ENCODE measurements at regions not wholly inside any gene's neighbourhood (a gene's known extent, or its start where the extent isn't known, plus 50 kb on each side); places are given as distances from the start of the nearest gene placed in this dataset.

- no peak for DNase-seq (ENCODE audit: low read depth in 2 of 3, low spot score in 1 of 3)
These were observed 49.7 kb downstream of the CYRIA start for GRCh38 chr2:16615687-16616615.

- no peak for DNase-seq (ENCODE audit: low read depth in 2 of 3, low spot score in 1 of 3)
These were observed 50.4 kb downstream of the CYRIA start for GRCh38 chr2:16615246-16615645.

DNA sequence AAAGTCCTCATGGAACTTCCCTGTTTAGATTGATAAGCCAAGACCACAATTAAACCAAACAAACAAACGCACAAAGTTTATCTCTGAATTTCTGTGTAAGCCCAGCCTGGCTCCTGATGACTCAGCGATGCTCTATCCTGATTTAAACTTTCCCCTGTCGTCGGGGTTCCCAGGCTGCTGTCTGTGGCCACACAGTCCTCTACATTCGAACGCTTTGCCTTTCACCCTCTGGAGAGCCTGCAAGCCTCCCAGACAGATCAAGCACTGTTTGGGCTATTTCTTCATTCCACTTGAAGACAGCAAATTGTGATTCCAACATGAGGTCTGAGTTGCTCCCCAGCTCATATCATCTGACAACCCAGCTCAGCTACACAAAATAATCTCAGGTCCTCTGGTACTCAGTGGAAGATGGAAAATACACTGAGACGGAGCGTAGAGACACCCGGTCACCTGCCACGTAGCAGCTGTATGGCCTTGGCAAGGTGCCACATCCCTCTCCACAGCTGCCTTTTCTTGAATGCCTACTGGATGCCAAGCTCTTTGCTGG, 51.2 kb downstream of the CYRIA start:
- DNase-seq (ENCODE audit: low read depth in 2 of 3, low spot score in 1 of 3), result no peak

DNA sequence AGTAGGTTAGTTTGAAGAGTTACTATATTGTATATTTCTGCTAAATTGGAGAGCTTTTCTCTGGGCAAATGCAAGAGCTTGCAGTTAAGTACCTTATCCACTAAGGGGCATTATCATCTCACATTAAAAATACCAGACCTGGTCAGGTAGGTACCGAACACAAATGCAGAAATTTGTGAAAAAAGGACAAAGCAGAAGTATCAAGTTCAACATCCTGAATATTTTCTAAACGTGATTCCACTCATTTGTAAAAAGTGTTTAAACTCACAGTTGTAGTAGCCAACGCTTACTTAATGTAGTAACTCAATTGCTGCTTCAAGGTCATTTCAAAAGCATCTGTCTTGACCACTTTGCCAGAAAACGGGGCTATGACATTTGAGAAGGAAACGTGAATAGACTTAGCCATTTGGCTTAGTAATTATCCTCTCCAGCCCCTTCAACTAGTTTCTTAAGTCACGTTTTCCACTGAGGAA, 52.1 kb downstream of the CYRIA start:
- DNase-seq (ENCODE audit: low read depth in 2 of 3, low spot score in 1 of 3), result no peak

- no peak for DNase-seq (ENCODE audit: low read depth in 2 of 3, low spot score in 1 of 3)
These were observed 53.1 kb downstream of the CYRIA start for GRCh38 chr2:16612490-16612889.

DNA sequence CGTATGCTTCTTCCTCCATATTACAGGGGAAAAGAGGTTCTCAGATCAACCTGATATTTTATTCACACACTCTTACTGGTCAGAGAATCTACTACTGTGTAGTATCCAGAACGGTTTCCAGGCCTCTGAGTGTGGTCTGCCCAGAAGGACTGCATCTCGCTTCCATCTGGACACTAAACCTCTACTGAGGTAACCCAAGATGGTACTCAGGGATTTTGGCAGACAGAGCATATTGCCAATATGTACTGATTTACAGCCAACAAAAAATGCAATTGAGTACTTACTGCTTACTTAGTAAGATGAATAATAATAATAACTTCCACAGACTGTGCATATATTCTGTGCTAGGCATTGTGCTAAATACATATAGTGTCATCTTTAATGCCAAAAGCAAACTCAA, 55.8 kb downstream of the CYRIA start:
- DNase-seq (ENCODE audit: low read depth in 2 of 3, low spot score in 1 of 3), result no peak

GRCh38 chr2:16608661-16609643, 56.7 kb downstream of the CYRIA start:
- DNase-seq (ENCODE audit: low read depth in 2 of 3, low spot score in 1 of 3), result peak; percentile 74 to 95 (median 76)

DNA sequence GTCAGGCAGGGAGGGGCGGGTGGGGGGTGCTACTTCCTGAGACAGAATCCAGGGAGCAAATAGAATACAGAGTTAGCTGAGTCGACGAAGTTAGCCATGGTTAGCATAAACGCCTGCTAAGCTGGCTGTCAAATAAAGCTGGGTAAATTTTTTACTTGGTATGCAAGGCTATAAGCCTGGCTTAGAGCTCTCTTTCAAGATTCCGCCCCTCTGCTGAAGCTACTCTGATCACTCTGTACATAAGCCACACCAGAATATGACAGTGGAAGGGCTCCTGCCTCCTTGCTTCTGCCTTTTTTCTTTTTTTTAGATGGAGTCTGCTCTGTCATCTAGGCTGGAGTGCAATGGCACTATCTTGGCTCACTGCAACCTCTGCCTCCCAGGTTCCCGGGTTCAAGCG, 58.3 kb downstream of the CYRIA start:
- no peak for DNase-seq (ENCODE audit: low read depth in 2 of 3, low spot score in 1 of 3)

- DNase-seq (ENCODE audit: low read depth in 2 of 3, low spot score in 1 of 3), result no peak
These were observed 61.4 kb downstream of the CYRIA start for GRCh38 chr2:16604236-16604635.

- no peak for DNase-seq (ENCODE audit: low read depth in 2 of 3, low spot score in 1 of 3)
These were observed 74.2 kb downstream of the CYRIA start for GRCh38 chr2:16591370-16591933.

DNA sequence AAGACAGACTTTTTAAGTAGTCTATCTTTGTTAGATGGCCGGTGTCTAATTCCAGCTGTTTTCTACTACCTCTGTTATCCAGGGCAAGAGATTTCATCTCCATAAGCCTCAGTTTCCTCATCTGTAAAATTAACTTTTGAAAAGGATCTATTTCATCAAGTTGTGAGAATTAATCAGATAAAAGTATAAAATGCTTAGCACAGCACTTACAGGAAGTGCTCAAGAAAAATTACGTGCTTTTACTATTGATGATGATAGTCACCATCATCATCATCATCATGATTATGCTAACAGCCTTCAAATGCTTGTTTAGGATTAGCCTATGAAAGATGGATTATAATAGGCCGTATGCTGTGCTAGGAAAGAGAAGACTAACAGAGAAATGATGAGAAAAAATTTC, 76.2 kb downstream of the CYRIA start:
- DNase-seq (ENCODE audit: low read depth in 2 of 3, low spot score in 1 of 3), result no peak

DNA sequence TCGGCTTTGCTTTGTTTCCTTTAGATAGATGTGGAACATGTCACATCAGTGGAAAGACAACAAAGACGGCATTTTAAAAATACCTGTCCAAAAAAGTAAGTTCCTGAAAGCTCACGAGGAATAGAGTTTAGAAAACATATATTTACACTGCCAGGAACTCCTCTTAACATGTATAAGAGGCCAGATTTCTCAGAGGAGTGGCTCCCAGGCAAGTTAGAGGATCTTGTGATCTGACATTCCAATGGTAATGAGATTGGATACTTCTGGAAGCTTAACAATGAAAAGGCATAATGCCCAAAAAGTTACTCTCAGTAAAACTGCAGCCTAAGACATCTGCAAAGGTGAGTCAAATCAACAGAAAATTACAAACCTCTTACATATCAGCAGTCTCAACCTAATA, 77.1 kb downstream of the CYRIA start:
- DNase-seq (ENCODE audit: low read depth in 2 of 3, low spot score in 1 of 3), result no peak

DNA sequence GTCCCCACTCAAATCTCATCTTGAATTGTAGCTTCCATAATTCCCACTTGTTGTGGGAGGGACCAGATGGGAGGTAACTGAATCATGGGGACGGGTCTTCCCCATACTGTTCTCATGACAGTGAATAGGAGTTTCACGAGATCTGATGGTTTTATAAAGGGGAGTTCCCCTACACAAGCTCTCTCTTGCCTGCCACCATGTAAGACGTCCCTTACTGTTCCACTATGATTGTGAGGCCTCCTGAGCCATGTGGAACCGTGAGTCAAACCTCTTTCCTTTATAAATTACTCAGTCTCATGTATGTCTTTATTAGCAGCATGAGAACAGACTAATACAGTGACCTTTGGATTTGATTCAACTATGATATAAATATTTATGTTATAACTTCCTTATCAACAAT, 78.0 kb downstream of the CYRIA start:
- DNase-seq (ENCODE audit: low read depth in 2 of 3, low spot score in 1 of 3), result no peak

- DNase-seq (ENCODE audit: low read depth in 2 of 3, low spot score in 1 of 3), result no peak
These were observed 80.7 kb downstream of the CYRIA start for GRCh38 chr2:16584824-16585540.

- no peak for DNase-seq (ENCODE audit: low read depth in 2 of 3, low spot score in 1 of 3)
These were observed 81.5 kb downstream of the CYRIA start for GRCh38 chr2:16584084-16584483.

- DNase-seq (ENCODE audit: low read depth in 2 of 3, low spot score in 1 of 3), result no peak
These were observed 84.4 kb downstream of the CYRIA start for GRCh38 chr2:16581241-16581640.

- DNase-seq (ENCODE audit: low read depth in 2 of 3, low spot score in 1 of 3), result no peak
These were observed 87.6 kb downstream of the CYRIA start for GRCh38 chr2:16578081-16578480.

GRCh38 chr2:16570516-16570915, 95.1 kb downstream of the CYRIA start:
- no peak for DNase-seq (ENCODE audit: low read depth in 2 of 3, low spot score in 1 of 3)

DNA sequence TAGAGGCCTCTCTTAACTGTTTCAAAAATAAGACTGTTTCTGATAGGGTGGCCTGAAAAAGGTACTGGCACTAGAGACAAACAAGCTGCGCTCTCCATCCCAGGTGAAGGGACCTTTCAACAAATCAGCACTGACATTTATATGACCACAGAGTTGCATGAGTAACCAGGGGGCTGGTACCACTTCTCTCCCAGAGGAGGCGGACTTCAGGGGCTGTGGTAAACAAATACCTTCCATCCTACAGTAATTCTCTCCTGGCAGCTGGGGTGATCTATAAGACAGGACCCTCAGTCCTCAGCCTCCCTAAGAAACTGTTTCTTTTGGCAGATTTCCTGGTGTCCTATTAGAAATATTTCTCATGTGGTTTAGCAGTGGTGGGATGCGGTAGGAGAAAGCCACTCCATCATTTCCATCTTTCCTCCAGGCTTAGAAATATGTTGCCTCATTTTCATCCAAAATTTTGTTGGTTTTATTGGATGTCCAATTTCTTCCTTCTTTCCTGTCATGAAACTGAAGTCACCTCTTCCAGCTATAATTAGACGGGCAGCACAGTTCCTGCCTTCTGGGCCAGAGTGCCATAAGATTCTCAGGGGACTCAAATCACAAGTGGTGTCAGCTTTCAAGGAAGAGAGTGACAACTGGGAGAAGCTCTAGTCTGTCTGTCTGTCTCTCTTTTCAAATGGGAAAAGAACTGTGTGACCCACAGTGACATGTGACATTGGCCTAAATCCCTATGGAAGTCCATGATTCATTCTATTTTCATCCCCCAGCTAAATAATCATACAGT, 96.4 kb downstream of the CYRIA start:
- DNase-seq (ENCODE audit: low read depth in 2 of 3, low spot score in 1 of 3), result no peak

GRCh38 chr2:16566701-16567100, 98.9 kb downstream of the CYRIA start:
- no peak for DNase-seq (ENCODE audit: low read depth in 2 of 3, low spot score in 1 of 3)
